WTC11 (cell line): ENCODE measurements at regions not wholly inside any gene's neighbourhood (a gene's known extent, or its start where the extent isn't known, plus 50 kb on each side); places are given as distances from the start of the nearest gene placed in this dataset.

Experiments used
- ATAC-seq: fragments of 200-7000 bp; cut with Tn5 transposase; 2 replicates; pipeline ENCODE4 v1.10.0; 2021; ENCODE audit warnings: mild to moderate bottlenecking, moderate library complexity
- CTCF ChIA-PET: fragments of 300-600 bp; sonication (Branson Sonifier 250); formaldehyde crosslinking; loops from one replicate; lab custom pipeline; 2021; ENCODE audit warnings: antibody characterized with exemption; lab: Charles Lee
- POLR2A ChIA-PET: fragments of 350-600 bp; sonication (Branson Sonifier 250); formaldehyde crosslinking; loops from one replicate; lab custom pipeline; 2021; ENCODE audit warnings: antibody characterized with exemption; lab: Charles Lee
- DNase-seq: peaks from one replicate; pipeline ENCODE4 v3.0.0; 2021; ENCODE audit warnings: low spot score
- H3K27ac Mint-ChIP-seq: 2 replicates; pipeline ENCODE4 v1.8.0; 2021; ENCODE audit warnings: mixed read lengths
- H3K27me3 Mint-ChIP-seq: 2 replicates; pipeline ENCODE4 v1.8.0; 2021; ENCODE audit warnings: low read depth, mild to moderate bottlenecking, moderate library complexity, mixed read lengths
- H3K36me3 Mint-ChIP-seq: 2 replicates; pipeline ENCODE4 v1.8.0; 2021; ENCODE audit warnings: mixed read lengths
- H3K4me1 Mint-ChIP-seq: 2 replicates; pipeline ENCODE4 v1.8.0; 2022; ENCODE audit warnings: mixed read lengths
- H3K4me3 Mint-ChIP-seq: 2 replicates; pipeline ENCODE4 v1.8.0; 2021; ENCODE audit warnings: mild to moderate bottlenecking, moderate library complexity, mixed read lengths
- H3K9me3 Mint-ChIP-seq: 2 replicates; pipeline ENCODE4 v1.8.0; 2021; ENCODE audit warnings: mixed read lengths
- ARID4B ChIP-seq: sonication (generic); formaldehyde crosslinking; IDR thresholded peaks from 2 replicates; pipeline ENCODE4 v1.8.0; 2023; ENCODE audit warnings: missing genetic modification reagents, mild to moderate bottlenecking, borderline replicate concordance
- ATF3 ChIP-seq: sonication (generic); formaldehyde crosslinking; conservative IDR thresholded peaks from 2 replicates; pipeline ENCODE4 v1.8.1; 2022; ENCODE audit warnings: mild to moderate bottlenecking, missing genetic modification reagents
- CREM ChIP-seq: sonication (generic); formaldehyde crosslinking; IDR thresholded peaks from 2 replicates; pipeline ENCODE4 v1.8.1; 2022; ENCODE audit warnings: mild to moderate bottlenecking, missing genetic modification reagents, moderate library complexity
- CTCF ChIP-seq: fragments of 200-600 bp; IDR thresholded peaks from 2 replicates; pipeline ENCODE4 v1.8.0; 2022; ENCODE audit warnings: antibody characterized with exemption
- E2F5 ChIP-seq: sonication (generic); formaldehyde crosslinking; IDR thresholded peaks from 2 replicates; pipeline ENCODE4 v1.8.1; 2022; ENCODE audit warnings: mild to moderate bottlenecking, moderate library complexity, missing genetic modification reagents
- ERG ChIP-seq: fragments of 250-450 bp; sonication (Bioruptor Pico); IDR thresholded peaks from 2 replicates; pipeline ENCODE4 v1.8.0; 2021; ENCODE audit warnings: mild to moderate bottlenecking
- FOXJ3 ChIP-seq: sonication (generic); formaldehyde crosslinking; IDR thresholded peaks from 2 replicates; pipeline ENCODE4 v1.9.0; 2021; ENCODE audit warnings: missing genetic modification reagents, mild to moderate bottlenecking, borderline replicate concordance
- FOXP1 ChIP-seq: sonication (generic); formaldehyde crosslinking; IDR thresholded peaks from 2 replicates; pipeline ENCODE4 v1.8.0; 2022; ENCODE audit warnings: missing genetic modification reagents, mild to moderate bottlenecking, moderate library complexity, borderline replicate concordance
- HMGA2 ChIP-seq: fragments of 250-450 bp; sonication (Bioruptor Pico); IDR thresholded peaks from 2 replicates; pipeline ENCODE4 v1.4.0; 2021; ENCODE audit warnings: mild to moderate bottlenecking, moderate library complexity
- IRF1 ChIP-seq: sonication (generic); formaldehyde crosslinking; IDR thresholded peaks from 2 replicates; pipeline ENCODE4 v1.8.0; 2023; ENCODE audit warnings: missing genetic modification reagents
- MAX ChIP-seq: sonication (generic); formaldehyde crosslinking; IDR thresholded peaks from 2 replicates; pipeline ENCODE4 v1.8.0; 2022; ENCODE audit warnings: mild to moderate bottlenecking, missing genetic modification reagents
- NFE2L1 ChIP-seq: sonication (generic); formaldehyde crosslinking; IDR thresholded peaks from 2 replicates; pipeline ENCODE4 v1.8.1; 2023; ENCODE audit warnings: missing genetic modification reagents
- RORB ChIP-seq: fragments of 250-450 bp; sonication (Bioruptor Pico); IDR thresholded peaks from 2 replicates; pipeline ENCODE4 v1.9.0; 2021; ENCODE audit warnings: mild to moderate bottlenecking
- ZMAT4 ChIP-seq: fragments of 250-450 bp; sonication (Bioruptor Pico); IDR thresholded peaks from 2 replicates; pipeline ENCODE4 v1.9.0; 2021; ENCODE audit warnings: mild to moderate bottlenecking
- ZNF423 ChIP-seq: fragments of 250-450 bp; sonication (Bioruptor Pico); IDR thresholded peaks from 2 replicates; pipeline ENCODE4 v2.1.2; 2022; ENCODE audit warnings: mild to moderate bottlenecking, moderate library complexity

GRCh38 chr2:117716505-117716904, 98.0 kb upstream of the DDX18 start:
- ChIA-PET CTCF (no interaction called here), POLR2A (no interaction called here)
- ATAC-seq, result no peak
- Mint-ChIP-seq H3K4me1 (peaks cover 4% of the 10 kb centered on the region; the same call in 1 of the 2 replicates), H3K36me3 (no peaks in the 10 kb centered on the region), H3K9me3 (no peaks in the 10 kb centered on the region; the same call in 1 of the 2 replicates), H3K27me3 (no peaks in the 10 kb centered on the region; the same call in none of the 2 replicates), H3K4me3 (no peak overlapping the region), H3K27ac (no peak overlapping the region)
- no peak for DNase-seq
- no peak for TF ChIP-seq MAX (CRISPR knock-in tag)
- TF ChIP-seq HMGA2 (CRISPR knock-in tag), result no peak
- no peak for TF ChIP-seq FOXJ3 (CRISPR knock-in tag)
- TF ChIP-seq RORB, result no peak

GRCh38 chr2:117717072-117717471, 97.4 kb upstream of the DDX18 start:
- DNase-seq (no peak), ATAC-seq (no peak; the same call in 1 of the 2 replicates)
- Mint-ChIP-seq H3K9me3 (peaks cover 4% of the 10 kb centered on the region), H3K4me1 (peaks cover 4% of the 10 kb centered on the region; the same call in 1 of the 2 replicates), H3K4me3 (no peak overlapping the region), H3K36me3 (peaks cover 3% of the 10 kb centered on the region; the same call in 1 of the 2 replicates), H3K27me3 (no peaks in the 10 kb centered on the region; the same call in none of the 2 replicates), H3K27ac (no peak overlapping the region)
- TF ChIP-seq ATF3 (CRISPR knock-in tag) (no peak), ZMAT4 (no peak), ERG (no peak), FOXP1 (CRISPR knock-in tag) (no peak), ARID4B (CRISPR knock-in tag) (no peak), CREM (no peak), CTCF (no peak), NFE2L1 (CRISPR knock-in tag) (no peak), ZNF423 (CRISPR knock-in tag) (no peak), E2F5 (CRISPR knock-in tag) (no peak), IRF1 (CRISPR knock-in tag) (no peak)
- ChIA-PET CTCF (no interaction called here), POLR2A (no interaction called here)
